H1 (cell line): ENCODE measurements at regions not wholly inside any gene's neighbourhood (a gene's known extent, or its start where the extent isn't known, plus 50 kb on each side); places are given as distances from the start of the nearest gene placed in this dataset.

ENCODE experiments used
- CTCF ChIA-PET: fragments of 300-600 bp; sonication (Branson Sonifier 250); formaldehyde crosslinking; loops from one replicate; lab custom pipeline; 2021; ENCODE audit not compliant: partially characterized antibody; lab: Charles Lee
- POLR2A ChIA-PET: fragments of 300-600 bp; sonication (Branson Sonifier 250); formaldehyde crosslinking; loops from one replicate; lab custom pipeline; 2021; ENCODE audit warnings: inconsistent platforms; ENCODE audit not compliant: partially characterized antibody; lab: Charles Lee
- DNase-seq, 2 experiments: peaks; one replicate each; pipeline versions ENCODE4 v3.0.0 to v3.0.0-alpha.2; 2010 to 2022; ENCODE audit warnings: low spot score in 2 of 2, low read depth in 1 of 2, mixed read lengths in 1 of 2
- FAIRE-seq: peaks from 2 replicates; lab custom pipeline; 2011; peaks lifted over from hg19 to GRCh38; lab: Jason Lieb, UNC
- H2AFZ ChIP-seq: 2 replicates; pipeline ENCODE4 v1.8.1; 2012; ENCODE audit warnings: low read length, inconsistent platforms
- H2AK5ac ChIP-seq: 2 replicates; pipeline ENCODE4 v1.6.1; 2013; ENCODE audit warnings: low read depth, low read length
- H2BK120ac ChIP-seq: replicated peaks from 2 replicates; pipeline ENCODE3; 2013; ENCODE audit warnings: low read depth, low read length, inconsistent platforms
- H2BK12ac ChIP-seq: 2 replicates; pipeline ENCODE4 v1.6.1; 2013; ENCODE audit warnings: low read depth, low read length
- H2BK15ac ChIP-seq: 2 replicates; pipeline ENCODE4 v1.6.1; 2013; ENCODE audit warnings: low read length
- H2BK20ac ChIP-seq: 2 replicates; pipeline ENCODE4 v1.6.1; 2013; ENCODE audit warnings: low read length
- H2BK5ac ChIP-seq: 2 replicates; pipeline ENCODE4 v1.6.1; 2013; ENCODE audit warnings: low read depth, low read length
- H3K14ac ChIP-seq: 2 replicates; pipeline ENCODE4 v1.6.1; 2013; ENCODE audit warnings: inconsistent platforms; ENCODE audit not compliant: insufficient read length
- H3K18ac ChIP-seq: 2 replicates; pipeline ENCODE4 v1.6.1; 2013; ENCODE audit warnings: low read length; ENCODE audit errors: extremely low read depth
- H3K23ac ChIP-seq: 2 replicates; pipeline ENCODE4 v1.6.1; 2013; ENCODE audit warnings: inconsistent platforms; ENCODE audit not compliant: insufficient read length
- H3K23me2 ChIP-seq: 2 replicates; pipeline ENCODE4 v1.6.1; 2013; ENCODE audit warnings: low read depth, low read length
- H3K27ac ChIP-seq: 2 replicates; pipeline ENCODE4 v1.6.1; 2011; ENCODE audit warnings: low read depth, low read length, inconsistent platforms
- H3K27me3 ChIP-seq, 4 experiments: replicated peaks in 1 of 4; 1 replicate in 1 of 4; 2 replicates in 3 of 4; pipeline versions ENCODE4 v1.6.1 to v1.8.1; 2011 to 2013; ENCODE audit warnings: low read length in 3 of 4, mild to moderate bottlenecking in 3 of 4, inconsistent platforms in 2 of 4, mixed read lengths in 2 of 4, moderate library complexity in 1 of 4; ENCODE audit not compliant: control insufficient read depth in 3 of 4, insufficient read depth in 3 of 4; ENCODE audit errors: extremely low read depth in 1 of 4
- H3K36me3 ChIP-seq, 4 experiments: 2 replicates each; pipeline versions ENCODE4 v1.6.1 to v1.8.1; 2011 to 2013; ENCODE audit warnings: mild to moderate bottlenecking in 4 of 4, low read length in 3 of 4, moderate library complexity in 2 of 4, control low read depth in 1 of 4, inconsistent platforms in 1 of 4; ENCODE audit not compliant: insufficient read depth in 4 of 4, control insufficient read depth in 2 of 4
- H3K4ac ChIP-seq: replicated peaks from 2 replicates; pipeline ENCODE3; 2013; ENCODE audit warnings: low read length, low read depth, mixed read lengths, inconsistent platforms; ENCODE audit not compliant: insufficient read length
- H3K4me1 ChIP-seq, 4 experiments: replicated peaks in 1 of 4; 1 replicate in 1 of 4; 2 replicates in 3 of 4; pipeline versions ENCODE4 v1.6.1 to v1.8.1; 2011 to 2013; ENCODE audit warnings: low read length in 3 of 4, inconsistent platforms in 2 of 4, mixed read lengths in 1 of 4; ENCODE audit not compliant: insufficient read depth in 4 of 4, control insufficient read depth in 3 of 4
- H3K4me2 ChIP-seq, 2 experiments: 2 replicates each; pipeline versions ENCODE4 v1.6.1 to v1.8.1; 2011 to 2013; ENCODE audit warnings: low read depth in 2 of 2, low read length in 2 of 2, control low read depth in 1 of 2, inconsistent platforms in 1 of 2, mild to moderate bottlenecking in 1 of 2; ENCODE audit not compliant: insufficient read depth in 1 of 2
- H3K4me3 ChIP-seq, 4 experiments: fragments of 200-600, 300-600 bp in 1 of 4; sonication (generic), shearing (Covaris generic), sonication (Bioruptor Twin) in 1 of 4; 2 replicates each; pipeline versions ENCODE4 v1.5.1 to v1.8.1; 2011 to 2016; ENCODE audit warnings: low read length in 4 of 4, low read depth in 3 of 4, control low read depth in 2 of 4, inconsistent platforms in 2 of 4, mild to moderate bottlenecking in 2 of 4, mixed read lengths in 1 of 4, moderate library complexity in 1 of 4; ENCODE audit not compliant: insufficient read depth in 2 of 4; ENCODE audit errors: extremely low read depth in 1 of 4
- H3K56ac ChIP-seq: replicated peaks from 2 replicates; pipeline ENCODE3; 2013; ENCODE audit warnings: low read depth, mild to moderate bottlenecking, mixed read lengths, low read length, inconsistent platforms; ENCODE audit not compliant: insufficient read length
- H3K79me1 ChIP-seq: 2 replicates; pipeline ENCODE4 v1.6.1; 2013; ENCODE audit warnings: low read depth, low read length, control low read depth
- H3K79me2 ChIP-seq, 2 experiments: 2 replicates each; pipeline versions ENCODE4 v1.6.1 to v1.8.1; 2012 to 2013; ENCODE audit warnings: low read length in 2 of 2, mild to moderate bottlenecking in 2 of 2, inconsistent platforms in 1 of 2; ENCODE audit not compliant: insufficient read depth in 2 of 2, control insufficient read depth in 1 of 2
- H3K9ac ChIP-seq, 4 experiments: replicated peaks in 1 of 4; 1 replicate in 1 of 4; 2 replicates in 3 of 4; pipeline versions ENCODE4 v1.6.1 to v1.8.1; 2011 to 2013; ENCODE audit warnings: low read depth in 3 of 4, low read length in 3 of 4, control low read depth in 2 of 4, mild to moderate bottlenecking in 2 of 4, moderate library complexity in 2 of 4, inconsistent platforms in 1 of 4; ENCODE audit errors: extremely low read depth in 1 of 4
- H3K9me3 ChIP-seq, 2 experiments: 2 replicates each; pipeline versions ENCODE4 v1.6.1 to v1.8.1; 2012 to 2013; ENCODE audit warnings: mild to moderate bottlenecking in 2 of 2, moderate library complexity in 2 of 2, control low read depth in 1 of 2, inconsistent platforms in 1 of 2, low read depth in 1 of 2, low read length in 1 of 2, mixed read lengths in 1 of 2; ENCODE audit not compliant: insufficient read depth in 2 of 2
- H4K20me1 ChIP-seq, 2 experiments: replicated peaks in 1 of 2; 2 replicates each; pipeline versions ENCODE3 to v1.8.1; 2011 to 2013; ENCODE audit warnings: inconsistent platforms in 2 of 2, low read length in 2 of 2, mild to moderate bottlenecking in 1 of 2; ENCODE audit not compliant: insufficient read depth in 2 of 2, control insufficient read depth in 1 of 2
- H4K5ac ChIP-seq: 2 replicates; pipeline ENCODE4 v1.6.1; 2013; ENCODE audit warnings: low read length, low read depth, mixed read lengths, inconsistent platforms; ENCODE audit not compliant: insufficient read length
- H4K8ac ChIP-seq: 2 replicates; pipeline ENCODE4 v1.8.0; 2013; ENCODE audit warnings: mild to moderate bottlenecking, moderate library complexity, low read length, inconsistent platforms; ENCODE audit not compliant: insufficient read depth; ENCODE audit errors: extremely low read depth
- H4K91ac ChIP-seq: replicated peaks from 2 replicates; pipeline ENCODE3; 2013; ENCODE audit warnings: low read length, mixed read lengths, inconsistent platforms; ENCODE audit not compliant: insufficient read length
- CEBPB ChIP-seq: IDR thresholded peaks from 2 replicates; pipeline ENCODE4 v1.6.1; 2012; ENCODE audit warnings: low read depth, low read length
- RAD21 ChIP-seq, 2 experiments: IDR thresholded peaks in 1 of 2; conservative IDR thresholded peaks in 1 of 2; 2 replicates each; pipeline ENCODE4 v1.6.1; 2011; ENCODE audit warnings: low read depth in 2 of 2, low read length in 2 of 2, improper control_type of control experiment in 1 of 2, inconsistent platforms in 1 of 2, mild to moderate bottlenecking in 1 of 2, moderate library complexity in 1 of 2
- WGBS, 2 experiments: shearing (Covaris generic) in 1 of 2; methylation state at CpG; one replicate each; pipeline versions ENCODE4 v1.1.6 to v1.1.7; 2013 to 2015; ENCODE audit warnings: low lambda C conversion rate in 2 of 2, mixed read lengths in 2 of 2, inconsistent platforms in 1 of 2, low coverage in 1 of 2, missing lambda C conversion rate in 1 of 2; ENCODE audit not compliant: insufficient replicate concordance in 2 of 2, insufficient coverage in 1 of 2, insufficient read length in 1 of 2; ENCODE audit errors: extremely low coverage in 1 of 2, missing lambda C conversion rate in 1 of 2; 5-methylcytosine and 5-hydroxymethylcytosine counted together
- TF ChIP-seq, protein P1 (sequence below), 3 experiments: IDR thresholded peaks; 1 replicate in 2 of 3; 2 replicates in 1 of 3; pipeline versions ENCODE4 v1.5.1 to v1.6.1; 2011; ENCODE audit warnings: low read length in 3 of 3, mild to moderate bottlenecking in 3 of 3, inconsistent platforms in 2 of 3, low read depth in 1 of 3, moderate library complexity in 1 of 3; ENCODE audit not compliant: insufficient read depth in 1 of 3; ENCODE audit errors: control extremely low read depth in 1 of 3

DNA sequence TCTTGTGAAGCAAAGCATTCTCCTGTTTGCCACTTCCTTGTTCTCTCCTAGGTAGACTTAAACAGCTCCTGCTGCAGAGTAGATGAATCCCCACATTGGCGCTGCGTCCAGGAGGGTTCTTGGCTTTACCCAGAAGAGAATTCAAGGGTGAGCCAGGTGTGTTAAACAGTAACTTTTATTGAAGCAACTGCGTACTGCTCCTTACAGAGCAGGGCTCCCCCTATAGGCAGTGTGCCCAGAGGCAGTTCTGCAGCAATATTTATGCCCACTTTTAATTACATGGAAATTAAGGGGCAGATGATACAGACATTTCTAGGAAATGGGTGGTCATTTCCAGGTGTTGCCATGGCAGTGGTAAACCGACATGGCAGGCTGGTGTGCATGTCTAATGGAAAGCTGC, 987.6 kb upstream of the RBFOX1 start:
- FAIRE-seq = peak; percentile 52
- WGBS, 2 experiments = 88% methylated on average over 4 of the region's 4 CpGs; no CpG with 5 or more reads in 1 of the 2 experiments
- POLR2A ChIA-PET = no interaction called here

More for the DNA sequence above, 987.6 kb upstream of the RBFOX1 start:
- no peak overlapping the region for H4K5ac ChIP-seq
- H3K23me2 ChIP-seq = no peaks in the 10 kb centered on the region
- peak overlapping the region; percentile 81 for H2BK120ac ChIP-seq
- H2AK5ac ChIP-seq = peak overlapping the region; percentile 76; the same call in 1 of the 2 replicates
- H3K9ac ChIP-seq = no peak overlapping the region
- H4K91ac ChIP-seq = peak overlapping the region; percentile 92
- H3K36me3 ChIP-seq = peaks cover 0 to 8% (median 3%) of the 10 kb centered on the region in 4 experiments; a peak in 3 of 8 replicates
- no peaks in the 10 kb centered on the region for H4K20me1 ChIP-seq
- CTCF ChIA-PET = interaction anchor here (0.6 to 2.2 kb wide), 14 partner anchors 9 to 349 kb away, joined by 3 to 8 read pairs (median 4); no protein-coding TSS in a partner anchor
- H3K18ac ChIP-seq = peak overlapping the region; percentile 52; the same call in 1 of the 2 replicates
- H3K14ac ChIP-seq = no peak overlapping the region
- no peak overlapping the region for H3K4me3 ChIP-seq
- no peaks in the 10 kb centered on the region for H3K79me2 ChIP-seq
- TF ChIP-seq RAD21 (IDR thresholded peaks at IDR 0.05 in 1 of 2, conservative IDR thresholded peaks at IDR 0.05 in 1 of 2; ENCODE audit: low read depth in 2 of 2, low read length in 2 of 2) (peak; percentile 33 to 49), CEBPB (no peak)
- TF ChIP-seq, protein P1, sequence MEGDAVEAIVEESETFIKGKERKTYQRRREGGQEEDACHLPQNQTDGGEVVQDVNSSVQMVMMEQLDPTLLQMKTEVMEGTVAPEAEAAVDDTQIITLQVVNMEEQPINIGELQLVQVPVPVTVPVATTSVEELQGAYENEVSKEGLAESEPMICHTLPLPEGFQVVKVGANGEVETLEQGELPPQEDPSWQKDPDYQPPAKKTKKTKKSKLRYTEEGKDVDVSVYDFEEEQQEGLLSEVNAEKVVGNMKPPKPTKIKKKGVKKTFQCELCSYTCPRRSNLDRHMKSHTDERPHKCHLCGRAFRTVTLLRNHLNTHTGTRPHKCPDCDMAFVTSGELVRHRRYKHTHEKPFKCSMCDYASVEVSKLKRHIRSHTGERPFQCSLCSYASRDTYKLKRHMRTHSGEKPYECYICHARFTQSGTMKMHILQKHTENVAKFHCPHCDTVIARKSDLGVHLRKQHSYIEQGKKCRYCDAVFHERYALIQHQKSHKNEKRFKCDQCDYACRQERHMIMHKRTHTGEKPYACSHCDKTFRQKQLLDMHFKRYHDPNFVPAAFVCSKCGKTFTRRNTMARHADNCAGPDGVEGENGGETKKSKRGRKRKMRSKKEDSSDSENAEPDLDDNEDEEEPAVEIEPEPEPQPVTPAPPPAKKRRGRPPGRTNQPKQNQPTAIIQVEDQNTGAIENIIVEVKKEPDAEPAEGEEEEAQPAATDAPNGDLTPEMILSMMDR (IDR thresholded peaks at IDR 0.05; ENCODE audit: control extremely low read depth in 1 of 3, insufficient read depth in 1 of 3, low read depth in 1 of 3, low read length in 3 of 3) = peak in 2 of 3 experiments; percentile 39 to 52; a peak in 3 of 4 replicates
- TF ChIP-seq, all 59 proteins: peak for 2
- Histone ChIP-seq H2BK20ac (peak overlapping the region; percentile 94), H3K27me3 (no peaks in the 10 kb centered on the region), H3K27ac (no peak overlapping the region), H2BK15ac (peak overlapping the region; percentile 88; the same call in 1 of the 2 replicates), H3K9me3 (peaks cover 9 to 13% of the 10 kb centered on the region in 2 experiments; a peak in 3 of 4 replicates), H3K23ac (no peak overlapping the region), H4K8ac (no peak overlapping the region), H3K56ac (no peak overlapping the region), H2BK12ac (peak overlapping the region; percentile 98), H2AFZ (no peak overlapping the region), H3K4me1 (peaks cover 2 to 31% (median 19%) of the 10 kb centered on the region in 4 experiments; a peak in 5 of 7 replicates), H3K79me1 (no peaks in the 10 kb centered on the region), H2BK5ac (peak overlapping the region; percentile 97; the same call in 1 of the 2 replicates), H3K4ac (peak overlapping the region; percentile 22), H3K4me2 (no peak overlapping the region)
- DNase-seq = no peak
